GM12878 (cell line): ENCODE measurements at regions not wholly inside any gene's neighbourhood (a gene's known extent, or its start where the extent isn't known, plus 50 kb on each side); places are given as distances from the start of the nearest gene placed in this dataset.

Source experiments
- ATAC-seq: fragments of 200-7000 bp; cut with Tn5 transposase; 3 replicates; pipeline ENCODE4 v1.9.1; 2020; ENCODE audit warnings: mild to moderate bottlenecking, moderate library complexity
- BruUV-seq: library from RNA; stranded (reverse); fragments of 400-500 nt; replicated peaks from 2 replicates; lab custom pipeline; 2021; lab: Mats Ljungman, UMichigan
- CTCF ChIA-PET: fragments of 300-600 bp; sonication (Branson Sonifier 250); formaldehyde crosslinking; extraction: SDS; loops from one replicate; lab custom pipeline; 2021; ENCODE audit warnings: inconsistent platforms; lab: Yijun Ruan, JAX
- POLR2A ChIA-PET: fragments of 350-600 bp; formaldehyde crosslinking; extraction: SDS; loops from one replicate; lab custom pipeline; 2021; ENCODE audit warnings: inconsistent platforms; lab: Charles Lee
- RAD21 ChIA-PET: fragments of 300-600 bp; sonication (Branson Sonifier 250); formaldehyde crosslinking; loops from one replicate; lab custom pipeline; 2023; ENCODE audit warnings: antibody characterized with exemption; ENCODE audit not compliant: unreplicated experiment; lab: Charles Lee
- SMC1A ChIA-PET: fragments of 300-600 bp; sonication (Branson Sonifier 250); formaldehyde crosslinking; loops from one replicate; lab custom pipeline; 2023; ENCODE audit not compliant: unreplicated experiment, uncharacterized antibody; lab: Charles Lee
- DNase-seq: peaks from one replicate; pipeline ENCODE4 v3.0.0-alpha.2; 2011; ENCODE audit warnings: low read depth, low spot score
- FAIRE-seq: peaks from 3 replicates; lab custom pipeline; 2011; peaks lifted over from hg19 to GRCh38; lab: Jason Lieb, UNC
- H2AFZ ChIP-seq: 2 replicates; pipeline ENCODE4 v1.6.0; 2011; ENCODE audit warnings: low read depth, low read length, control low read depth; ENCODE audit not compliant: control insufficient read depth
- H3K27ac ChIP-seq: 2 replicates; pipeline ENCODE4 v1.5.1; 2011; ENCODE audit warnings: control low read depth; ENCODE audit not compliant: control insufficient read depth, insufficient read depth
- H3K27me3 ChIP-seq, 2 experiments: replicated peaks in 1 of 2; 2 replicates each; pipeline versions ENCODE4 v1.6.0 to v1.6.1; 2011; ENCODE audit warnings: low read length in 1 of 2; ENCODE audit not compliant: control insufficient read depth in 2 of 2, insufficient read depth in 2 of 2
- H3K36me3 ChIP-seq, 2 experiments: 2 replicates each; pipeline ENCODE4 v1.5.1; 2011; ENCODE audit warnings: low read length in 1 of 2; ENCODE audit not compliant: control insufficient read depth in 2 of 2, insufficient read depth in 2 of 2
- H3K4me1 ChIP-seq: 2 replicates; pipeline ENCODE4 v1.6.1; 2011; ENCODE audit warnings: mild to moderate bottlenecking, low read length, moderate library complexity, mixed read lengths; ENCODE audit not compliant: control insufficient read depth, insufficient read depth
- H3K4me2 ChIP-seq: 2 replicates; pipeline ENCODE4 v1.6.0; 2011; ENCODE audit warnings: control low read depth; ENCODE audit not compliant: control insufficient read depth, insufficient read depth
- H3K4me3 ChIP-seq: fragments of 200-600 bp; sonication (generic); 2 replicates; pipeline ENCODE4 v1.5.1; 2016
- H3K79me2 ChIP-seq: 2 replicates; pipeline ENCODE4 v1.6.0; 2011; ENCODE audit warnings: low read length; ENCODE audit not compliant: control insufficient read depth, insufficient read depth
- H3K9ac ChIP-seq: 2 replicates; pipeline ENCODE4 v1.8.0; 2011; ENCODE audit warnings: low read length, control low read depth, mixed read lengths; ENCODE audit not compliant: control insufficient read depth, insufficient read depth
- H3K9me3 ChIP-seq: replicated peaks from 3 replicates; pipeline ENCODE4 v1.5.1; 2011; ENCODE audit warnings: mild to moderate bottlenecking, low read length; ENCODE audit not compliant: control insufficient read depth, insufficient read depth
- H4K20me1 ChIP-seq: 2 replicates; pipeline ENCODE4 v1.6.0; 2011; ENCODE audit not compliant: control insufficient read depth, insufficient read depth
- DPF2 ChIP-seq: fragments of 450-650 bp; IDR thresholded peaks from 2 replicates; pipeline ENCODE4 v1.6.1; 2017; ENCODE audit warnings: mild to moderate bottlenecking
- MEF2A ChIP-seq: IDR thresholded peaks from 2 replicates; pipeline ENCODE4 v1.6.1; 2011; ENCODE audit warnings: low read depth, mild to moderate bottlenecking, low read length, moderate library complexity; ENCODE audit not compliant: insufficient read depth
- MYB ChIP-seq: fragments of 150-350 bp; IDR thresholded peaks from 2 replicates; pipeline ENCODE4 v1.6.1; 2014; ENCODE audit warnings: mild to moderate bottlenecking, low read depth, low read length, borderline replicate concordance
- NFYB ChIP-seq: IDR thresholded peaks from 2 replicates; pipeline ENCODE4 v1.6.1; 2011; ENCODE audit warnings: low read depth, mild to moderate bottlenecking, low read length, improper control_type of control experiment, moderate library complexity; ENCODE audit not compliant: insufficient read depth
- YY1 ChIP-seq: IDR thresholded peaks from 2 replicates; pipeline ENCODE4 v1.6.1; 2011; ENCODE audit warnings: low read depth, mild to moderate bottlenecking, low read length
- WGBS: methylation state at CpG from one replicate; pipeline ENCODE4 v1.1.6; 2016; ENCODE audit warnings: low lambda C conversion rate; ENCODE audit not compliant: insufficient replicate concordance, insufficient coverage; ENCODE audit errors: missing lambda C conversion rate; 5-methylcytosine and 5-hydroxymethylcytosine counted together
- in situ Hi-C: fragments of 300-500 bp; cut with MboI; formaldehyde crosslinking; loops from 9 replicates; pipeline ENCODE4 v1.14.3; 2018; ENCODE audit warnings: mixed read lengths
- intact Hi-C: fragments of 100-400 bp; cut with micrococcal nuclease; formaldehyde crosslinking; loops from one replicate; pipeline ENCODE4 v1.14.2; 2022; ENCODE audit not compliant: unreplicated experiment
- TF ChIP-seq, protein P1 (sequence below): fragments of 450-650 bp; IDR thresholded peaks from 2 replicates; pipeline ENCODE4 v1.6.1; 2018; ENCODE audit warnings: borderline replicate concordance, mild to moderate bottlenecking; ENCODE audit not compliant: partially characterized antibody
- TF ChIP-seq, protein P2 (sequence below): IDR thresholded peaks from 2 replicates; pipeline ENCODE4 v1.6.1; 2011; ENCODE audit warnings: low read depth, low read length, improper control_type of control experiment, borderline replicate concordance
- TF ChIP-seq, protein P3 (sequence below): fragments of 450-650 bp; IDR thresholded peaks from 2 replicates; pipeline ENCODE4 v1.6.1; 2017; ENCODE audit warnings: mild to moderate bottlenecking, moderate library complexity
- TF ChIP-seq, protein P4 (sequence below): fragments of 450-650 bp; IDR thresholded peaks from 2 replicates; pipeline ENCODE4 v1.6.1; 2017; ENCODE audit warnings: mild to moderate bottlenecking, moderate library complexity

DNA sequence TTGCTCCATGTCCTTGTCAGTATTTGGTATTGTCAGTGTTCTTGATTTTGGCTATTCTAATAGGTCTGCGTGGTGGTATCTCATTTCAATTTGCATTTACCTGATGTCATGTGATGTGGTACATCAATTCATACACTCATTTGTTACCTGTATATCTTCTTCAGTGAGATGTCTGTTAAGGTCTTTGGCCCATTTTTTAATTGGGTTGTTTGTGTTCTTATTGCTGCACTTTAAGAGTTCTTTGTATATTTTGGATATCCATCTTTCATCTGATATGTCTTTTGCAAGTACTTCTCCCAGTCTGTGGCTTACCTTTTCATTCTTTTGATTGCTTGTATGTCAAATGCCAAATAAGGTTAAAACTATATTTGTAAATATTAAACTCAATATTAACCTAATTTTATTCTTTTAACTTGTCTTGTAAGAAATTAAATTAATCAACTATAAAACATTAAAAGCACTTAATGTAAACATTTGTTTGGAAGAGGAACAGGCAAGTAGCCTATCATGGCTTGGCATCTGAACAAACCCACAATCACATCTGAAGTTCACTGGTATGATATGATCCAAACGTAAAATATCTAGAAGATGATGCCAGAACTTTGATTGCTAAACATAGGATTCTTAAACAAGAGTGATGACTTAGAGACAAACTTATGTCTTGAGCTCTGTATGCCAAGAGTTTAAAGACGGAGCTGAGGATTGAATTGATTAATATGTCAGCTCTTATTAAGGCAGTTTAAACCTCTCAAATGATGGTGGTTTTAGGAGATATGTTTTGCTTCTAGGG is 587.3 kb downstream of the ANXA1 start:
- in situ Hi-C loops, result no loop called here
- TF ChIP-seq, protein P1, sequence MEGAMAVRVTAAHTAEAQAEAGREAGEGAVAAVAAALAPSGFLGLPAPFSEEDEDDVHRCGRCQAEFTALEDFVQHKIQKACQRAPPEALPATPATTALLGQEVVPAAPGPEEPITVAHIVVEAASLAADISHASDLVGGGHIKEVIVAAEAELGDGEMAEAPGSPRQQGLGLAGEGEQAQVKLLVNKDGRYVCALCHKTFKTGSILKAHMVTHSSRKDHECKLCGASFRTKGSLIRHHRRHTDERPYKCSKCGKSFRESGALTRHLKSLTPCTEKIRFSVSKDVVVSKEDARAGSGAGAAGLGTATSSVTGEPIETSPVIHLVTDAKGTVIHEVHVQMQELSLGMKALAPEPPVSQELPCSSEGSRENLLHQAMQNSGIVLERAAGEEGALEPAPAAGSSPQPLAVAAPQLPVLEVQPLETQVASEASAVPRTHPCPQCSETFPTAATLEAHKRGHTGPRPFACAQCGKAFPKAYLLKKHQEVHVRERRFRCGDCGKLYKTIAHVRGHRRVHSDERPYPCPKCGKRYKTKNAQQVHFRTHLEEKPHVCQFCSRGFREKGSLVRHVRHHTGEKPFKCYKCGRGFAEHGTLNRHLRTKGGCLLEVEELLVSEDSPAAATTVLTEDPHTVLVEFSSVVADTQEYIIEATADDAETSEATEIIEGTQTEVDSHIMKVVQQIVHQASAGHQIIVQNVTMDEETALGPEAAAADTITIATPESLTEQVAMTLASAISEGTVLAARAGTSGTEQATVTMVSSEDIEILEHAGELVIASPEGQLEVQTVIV, result no peak
- TF ChIP-seq YY1, result no peak
- no peak for TF ChIP-seq MEF2A
- no peak for TF ChIP-seq NFYB
- TF ChIP-seq, protein P2, sequence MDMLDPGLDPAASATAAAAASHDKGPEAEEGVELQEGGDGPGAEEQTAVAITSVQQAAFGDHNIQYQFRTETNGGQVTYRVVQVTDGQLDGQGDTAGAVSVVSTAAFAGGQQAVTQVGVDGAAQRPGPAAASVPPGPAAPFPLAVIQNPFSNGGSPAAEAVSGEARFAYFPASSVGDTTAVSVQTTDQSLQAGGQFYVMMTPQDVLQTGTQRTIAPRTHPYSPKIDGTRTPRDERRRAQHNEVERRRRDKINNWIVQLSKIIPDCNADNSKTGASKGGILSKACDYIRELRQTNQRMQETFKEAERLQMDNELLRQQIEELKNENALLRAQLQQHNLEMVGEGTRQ, result no peak
- TF ChIP-seq, protein P3, sequence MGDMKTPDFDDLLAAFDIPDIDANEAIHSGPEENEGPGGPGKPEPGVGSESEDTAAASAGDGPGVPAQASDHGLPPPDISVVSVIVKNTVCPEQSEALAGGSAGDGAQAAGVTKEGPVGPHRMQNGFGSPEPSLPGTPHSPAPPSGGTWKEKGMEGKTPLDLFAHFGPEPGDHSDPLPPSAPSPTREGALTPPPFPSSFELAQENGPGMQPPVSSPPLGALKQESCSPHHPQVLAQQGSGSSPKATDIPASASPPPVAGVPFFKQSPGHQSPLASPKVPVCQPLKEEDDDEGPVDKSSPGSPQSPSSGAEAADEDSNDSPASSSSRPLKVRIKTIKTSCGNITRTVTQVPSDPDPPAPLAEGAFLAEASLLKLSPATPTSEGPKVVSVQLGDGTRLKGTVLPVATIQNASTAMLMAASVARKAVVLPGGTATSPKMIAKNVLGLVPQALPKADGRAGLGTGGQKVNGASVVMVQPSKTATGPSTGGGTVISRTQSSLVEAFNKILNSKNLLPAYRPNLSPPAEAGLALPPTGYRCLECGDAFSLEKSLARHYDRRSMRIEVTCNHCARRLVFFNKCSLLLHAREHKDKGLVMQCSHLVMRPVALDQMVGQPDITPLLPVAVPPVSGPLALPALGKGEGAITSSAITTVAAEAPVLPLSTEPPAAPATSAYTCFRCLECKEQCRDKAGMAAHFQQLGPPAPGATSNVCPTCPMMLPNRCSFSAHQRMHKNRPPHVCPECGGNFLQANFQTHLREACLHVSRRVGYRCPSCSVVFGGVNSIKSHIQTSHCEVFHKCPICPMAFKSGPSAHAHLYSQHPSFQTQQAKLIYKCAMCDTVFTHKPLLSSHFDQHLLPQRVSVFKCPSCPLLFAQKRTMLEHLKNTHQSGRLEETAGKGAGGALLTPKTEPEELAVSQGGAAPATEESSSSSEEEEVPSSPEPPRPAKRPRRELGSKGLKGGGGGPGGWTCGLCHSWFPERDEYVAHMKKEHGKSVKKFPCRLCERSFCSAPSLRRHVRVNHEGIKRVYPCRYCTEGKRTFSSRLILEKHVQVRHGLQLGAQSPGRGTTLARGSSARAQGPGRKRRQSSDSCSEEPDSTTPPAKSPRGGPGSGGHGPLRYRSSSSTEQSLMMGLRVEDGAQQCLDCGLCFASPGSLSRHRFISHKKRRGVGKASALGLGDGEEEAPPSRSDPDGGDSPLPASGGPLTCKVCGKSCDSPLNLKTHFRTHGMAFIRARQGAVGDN, result no peak
- no peak for TF ChIP-seq DPF2
- TF ChIP-seq MYB, result no peak
- TF ChIP-seq, protein P4, sequence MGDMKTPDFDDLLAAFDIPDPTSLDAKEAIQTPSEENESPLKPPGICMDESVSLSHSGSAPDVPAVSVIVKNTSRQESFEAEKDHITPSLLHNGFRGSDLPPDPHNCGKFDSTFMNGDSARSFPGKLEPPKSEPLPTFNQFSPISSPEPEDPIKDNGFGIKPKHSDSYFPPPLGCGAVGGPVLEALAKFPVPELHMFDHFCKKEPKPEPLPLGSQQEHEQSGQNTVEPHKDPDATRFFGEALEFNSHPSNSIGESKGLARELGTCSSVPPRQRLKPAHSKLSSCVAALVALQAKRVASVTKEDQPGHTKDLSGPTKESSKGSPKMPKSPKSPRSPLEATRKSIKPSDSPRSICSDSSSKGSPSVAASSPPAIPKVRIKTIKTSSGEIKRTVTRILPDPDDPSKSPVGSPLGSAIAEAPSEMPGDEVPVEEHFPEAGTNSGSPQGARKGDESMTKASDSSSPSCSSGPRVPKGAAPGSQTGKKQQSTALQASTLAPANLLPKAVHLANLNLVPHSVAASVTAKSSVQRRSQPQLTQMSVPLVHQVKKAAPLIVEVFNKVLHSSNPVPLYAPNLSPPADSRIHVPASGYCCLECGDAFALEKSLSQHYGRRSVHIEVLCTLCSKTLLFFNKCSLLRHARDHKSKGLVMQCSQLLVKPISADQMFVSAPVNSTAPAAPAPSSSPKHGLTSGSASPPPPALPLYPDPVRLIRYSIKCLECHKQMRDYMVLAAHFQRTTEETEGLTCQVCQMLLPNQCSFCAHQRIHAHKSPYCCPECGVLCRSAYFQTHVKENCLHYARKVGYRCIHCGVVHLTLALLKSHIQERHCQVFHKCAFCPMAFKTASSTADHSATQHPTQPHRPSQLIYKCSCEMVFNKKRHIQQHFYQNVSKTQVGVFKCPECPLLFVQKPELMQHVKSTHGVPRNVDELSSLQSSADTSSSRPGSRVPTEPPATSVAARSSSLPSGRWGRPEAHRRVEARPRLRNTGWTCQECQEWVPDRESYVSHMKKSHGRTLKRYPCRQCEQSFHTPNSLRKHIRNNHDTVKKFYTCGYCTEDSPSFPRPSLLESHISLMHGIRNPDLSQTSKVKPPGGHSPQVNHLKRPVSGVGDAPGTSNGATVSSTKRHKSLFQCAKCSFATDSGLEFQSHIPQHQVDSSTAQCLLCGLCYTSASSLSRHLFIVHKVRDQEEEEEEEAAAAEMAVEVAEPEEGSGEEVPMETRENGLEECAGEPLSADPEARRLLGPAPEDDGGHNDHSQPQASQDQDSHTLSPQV, result no peak

More for the DNA sequence above, 587.3 kb downstream of the ANXA1 start:
- H3K4me3 ChIP-seq, result no peak overlapping the region
- intact Hi-C loops, result no loop called here
- H3K4me1 ChIP-seq, result no peaks in the 10 kb centered on the region
- H3K4me2 ChIP-seq, result no peak overlapping the region
- H3K9ac ChIP-seq, result no peak overlapping the region
- H3K27me3 ChIP-seq, result no peaks in the 10 kb centered on the region
- H3K79me2 ChIP-seq, result no peaks in the 10 kb centered on the region
- no peaks in the 10 kb centered on the region for H4K20me1 ChIP-seq
- POLR2A ChIA-PET, result no interaction called here
- no peak overlapping the region for H2AFZ ChIP-seq
- RAD21 ChIA-PET, result no interaction called here
- H3K36me3 ChIP-seq, result no peaks in the 10 kb centered on the region
- no TSS peak for BruUV-seq
- ATAC-seq (no peak), DNase-seq (no peak), FAIRE-seq (no peak)
- 18% methylated on average over 3 of the region's 3 CpGs for WGBS
- H3K9me3 ChIP-seq, result no peaks in the 10 kb centered on the region
- no peak overlapping the region for H3K27ac ChIP-seq
- SMC1A ChIA-PET, result no interaction called here
- CTCF ChIA-PET, result no interaction called here
